ENCODE measurements at regions not wholly inside any gene's neighbourhood (a gene's known extent, or its start where the extent isn't known, plus 50 kb on each side); places are given as distances from the start of the nearest gene placed in this dataset.

- TF ChIP-seq TAF1 (IDR thresholded peaks at IDR 0.05; ENCODE audit: low read depth) = no peak
- TF ChIP-seq YY1 (IDR thresholded peaks at IDR 0.05; ENCODE audit: low read depth) = no peak
- TF ChIP-seq RAD21 (IDR thresholded peaks at IDR 0.05; ENCODE audit: low read depth) = no peak
- TF ChIP-seq FOXM1 (IDR thresholded peaks at IDR 0.05; ENCODE audit: borderline replicate concordance, low read depth) = no peak
- no peak for TF ChIP-seq CREB1 (IDR thresholded peaks at IDR 0.05; ENCODE audit: low read depth)
- TF ChIP-seq NFIC (IDR thresholded peaks at IDR 0.05) = no peak
- TF ChIP-seq TCF12 (IDR thresholded peaks at IDR 0.05; ENCODE audit: low read depth) = no peak
- TF ChIP-seq, protein P1, sequence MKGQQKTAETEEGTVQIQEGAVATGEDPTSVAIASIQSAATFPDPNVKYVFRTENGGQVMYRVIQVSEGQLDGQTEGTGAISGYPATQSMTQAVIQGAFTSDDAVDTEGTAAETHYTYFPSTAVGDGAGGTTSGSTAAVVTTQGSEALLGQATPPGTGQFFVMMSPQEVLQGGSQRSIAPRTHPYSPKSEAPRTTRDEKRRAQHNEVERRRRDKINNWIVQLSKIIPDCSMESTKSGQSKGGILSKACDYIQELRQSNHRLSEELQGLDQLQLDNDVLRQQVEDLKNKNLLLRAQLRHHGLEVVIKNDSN (IDR thresholded peaks at IDR 0.05) = no peak
- TF ChIP-seq TEAD4 (IDR thresholded peaks at IDR 0.05) = no peak
- no peak for TF ChIP-seq ZBTB7A (IDR thresholded peaks at IDR 0.05; ENCODE audit: low read depth)
These were observed 136.3 kb upstream of the TMEM72 start for GRCh38 chr10:44774676-44775401.

DNA sequence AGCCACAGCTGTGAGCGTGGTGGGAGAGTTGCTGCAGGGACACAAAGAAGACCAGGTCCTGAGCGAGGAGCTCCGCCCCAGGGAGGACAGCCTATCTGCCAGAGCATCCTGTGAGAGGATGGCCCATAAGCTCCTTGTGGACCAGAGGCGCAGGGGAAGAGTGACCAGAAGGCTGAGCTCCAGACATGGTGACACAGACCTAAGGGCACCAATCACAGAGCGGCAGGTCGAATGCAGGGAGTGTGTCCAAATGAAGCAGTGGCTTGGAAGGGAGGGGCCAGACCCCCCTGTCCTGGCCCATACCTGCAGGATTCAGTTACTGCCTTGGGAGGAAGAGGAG is 135.8 kb upstream of the TMEM72 start:
- TF ChIP-seq, protein P1 (IDR thresholded peaks at IDR 0.05) = no peak
- TF ChIP-seq YY1 (IDR thresholded peaks at IDR 0.05; ENCODE audit: low read depth) = no peak
- TF ChIP-seq TAF1 (IDR thresholded peaks at IDR 0.05; ENCODE audit: low read depth) = no peak
- no peak for TF ChIP-seq CEBPB (IDR thresholded peaks at IDR 0.05)
- no peak for TF ChIP-seq TCF12 (IDR thresholded peaks at IDR 0.05; ENCODE audit: low read depth)
- TF ChIP-seq EP300 (IDR thresholded peaks at IDR 0.05; ENCODE audit: borderline replicate concordance) = no peak
- no peak for TF ChIP-seq RAD21 (IDR thresholded peaks at IDR 0.05; ENCODE audit: low read depth)
- no peak for TF ChIP-seq ZBTB7A (IDR thresholded peaks at IDR 0.05; ENCODE audit: low read depth)
- TF ChIP-seq CREB1 (IDR thresholded peaks at IDR 0.05; ENCODE audit: low read depth) = no peak
- no peak for TF ChIP-seq TEAD4 (IDR thresholded peaks at IDR 0.05)
- no peak for TF ChIP-seq NFIC (IDR thresholded peaks at IDR 0.05)
- TF ChIP-seq, protein P2, sequence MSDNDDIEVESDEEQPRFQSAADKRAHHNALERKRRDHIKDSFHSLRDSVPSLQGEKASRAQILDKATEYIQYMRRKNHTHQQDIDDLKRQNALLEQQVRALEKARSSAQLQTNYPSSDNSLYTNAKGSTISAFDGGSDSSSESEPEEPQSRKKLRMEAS (IDR thresholded peaks at IDR 0.05) = no peak

DNA sequence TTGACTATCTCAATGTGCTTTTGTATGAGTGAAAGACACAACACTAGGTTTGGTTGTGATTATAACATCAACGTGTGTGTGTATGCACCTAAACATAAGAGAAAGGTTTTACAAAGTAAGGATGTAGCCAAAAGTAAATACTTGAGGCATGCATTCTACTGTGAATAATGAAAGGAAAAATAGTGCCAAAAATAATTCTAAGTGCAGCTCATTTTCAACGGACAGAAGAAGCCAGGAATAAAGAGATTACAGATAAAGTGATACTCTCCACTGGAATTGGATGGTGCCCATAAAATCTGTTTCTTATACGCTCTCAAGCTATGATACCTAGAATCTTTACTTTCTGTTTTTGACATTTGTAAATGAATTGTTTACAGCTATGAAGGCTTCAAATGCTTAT is 135.0 kb upstream of the TMEM72 start:
- TF ChIP-seq YY1 (IDR thresholded peaks at IDR 0.05; ENCODE audit: low read depth) (no peak), FOXM1 (IDR thresholded peaks at IDR 0.05; ENCODE audit: borderline replicate concordance, low read depth) (no peak), NFIC (IDR thresholded peaks at IDR 0.05) (no peak), TAF1 (IDR thresholded peaks at IDR 0.05; ENCODE audit: low read depth) (no peak), RAD21 (IDR thresholded peaks at IDR 0.05; ENCODE audit: low read depth) (no peak), TCF12 (IDR thresholded peaks at IDR 0.05; ENCODE audit: low read depth) (no peak), CEBPB (IDR thresholded peaks at IDR 0.05) (no peak)
- TF ChIP-seq, protein P1 (IDR thresholded peaks at IDR 0.05) = no peak

DNA sequence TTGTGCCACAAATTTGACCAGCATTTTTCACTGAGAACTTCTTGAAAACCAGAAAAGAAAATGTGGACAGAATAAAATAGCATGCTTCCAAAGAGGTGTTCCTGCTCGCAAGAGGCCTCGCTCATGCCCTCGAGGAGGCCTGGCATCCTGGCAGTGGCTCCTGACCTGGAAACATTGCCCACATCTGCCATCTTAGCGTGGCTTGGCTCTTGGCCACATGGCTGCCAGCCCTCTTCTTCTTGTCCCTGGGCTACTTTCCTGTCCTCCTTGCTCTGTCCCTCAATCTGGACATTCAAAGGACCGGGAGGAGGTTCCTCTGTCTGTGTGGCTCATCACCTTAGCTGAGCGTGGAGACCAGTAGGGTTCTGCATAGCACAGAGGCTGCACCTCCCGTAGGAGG is 131.6 kb upstream of the TMEM72 start:
- TF ChIP-seq CEBPB (IDR thresholded peaks at IDR 0.05) (no peak), ZBTB7A (IDR thresholded peaks at IDR 0.05; ENCODE audit: low read depth) (no peak), FOXM1 (IDR thresholded peaks at IDR 0.05; ENCODE audit: borderline replicate concordance, low read depth) (no peak), CREB1 (IDR thresholded peaks at IDR 0.05; ENCODE audit: low read depth) (no peak), EP300 (IDR thresholded peaks at IDR 0.05; ENCODE audit: borderline replicate concordance) (no peak), EGR1 (IDR thresholded peaks at IDR 0.05) (no peak), NFIC (IDR thresholded peaks at IDR 0.05) (no peak), RAD21 (IDR thresholded peaks at IDR 0.05; ENCODE audit: low read depth) (no peak), YY1 (IDR thresholded peaks at IDR 0.05; ENCODE audit: low read depth) (no peak), TEAD4 (IDR thresholded peaks at IDR 0.05) (no peak), REST (IDR thresholded peaks at IDR 0.05; ENCODE audit: low read depth) (no peak), TAF1 (IDR thresholded peaks at IDR 0.05; ENCODE audit: low read depth) (no peak), TCF12 (IDR thresholded peaks at IDR 0.05; ENCODE audit: low read depth) (no peak)
- TF ChIP-seq, protein P2 (IDR thresholded peaks at IDR 0.05) = no peak
- TF ChIP-seq, protein P1 (IDR thresholded peaks at IDR 0.05) = no peak

- TF ChIP-seq TCF12 (IDR thresholded peaks at IDR 0.05; ENCODE audit: low read depth) (no peak), YY1 (IDR thresholded peaks at IDR 0.05; ENCODE audit: low read depth) (no peak), TEAD4 (IDR thresholded peaks at IDR 0.05) (no peak)
- TF ChIP-seq, protein P2 (IDR thresholded peaks at IDR 0.05) = no peak
These were observed 130.7 kb upstream of the TMEM72 start for GRCh38 chr10:44780426-44780825.

DNA sequence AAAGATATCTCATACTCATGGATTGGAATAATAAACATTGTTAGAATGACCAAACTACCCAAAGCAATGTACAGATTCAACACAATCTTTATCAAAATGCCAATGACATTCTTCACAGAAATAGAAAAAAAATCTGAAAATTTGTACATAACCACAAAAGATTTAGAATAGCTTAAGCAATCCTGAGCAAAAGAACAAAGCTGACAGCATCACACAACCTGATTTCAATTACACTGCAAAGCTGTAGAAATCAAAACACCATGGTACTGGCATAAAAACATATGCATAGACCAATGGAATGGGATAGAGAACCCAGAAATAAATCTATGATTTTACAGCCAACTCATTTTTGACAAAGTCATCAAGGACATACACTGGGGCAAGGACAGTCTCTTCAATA is 130.0 kb upstream of the TMEM72 start:
- no peak for TF ChIP-seq RAD21 (IDR thresholded peaks at IDR 0.05; ENCODE audit: low read depth)
- TF ChIP-seq EP300 (IDR thresholded peaks at IDR 0.05; ENCODE audit: borderline replicate concordance) = no peak
- TF ChIP-seq FOXM1 (IDR thresholded peaks at IDR 0.05; ENCODE audit: borderline replicate concordance, low read depth) = no peak
- TF ChIP-seq TAF1 (IDR thresholded peaks at IDR 0.05; ENCODE audit: low read depth) = no peak
- no peak for TF ChIP-seq TEAD4 (IDR thresholded peaks at IDR 0.05)
- TF ChIP-seq, protein P1 (IDR thresholded peaks at IDR 0.05) = no peak
- TF ChIP-seq EGR1 (IDR thresholded peaks at IDR 0.05) = no peak
- no peak for TF ChIP-seq TCF12 (IDR thresholded peaks at IDR 0.05; ENCODE audit: low read depth)
- TF ChIP-seq, protein P2 (IDR thresholded peaks at IDR 0.05) = no peak
- TF ChIP-seq ZBTB7A (IDR thresholded peaks at IDR 0.05; ENCODE audit: low read depth) = no peak
- no peak for TF ChIP-seq YY1 (IDR thresholded peaks at IDR 0.05; ENCODE audit: low read depth)
- no peak for TF ChIP-seq CEBPB (IDR thresholded peaks at IDR 0.05)
- TF ChIP-seq REST (IDR thresholded peaks at IDR 0.05; ENCODE audit: low read depth) = no peak
- TF ChIP-seq NFIC (IDR thresholded peaks at IDR 0.05) = no peak
- TF ChIP-seq CREB1 (IDR thresholded peaks at IDR 0.05; ENCODE audit: low read depth) = no peak
